Calu3 (cell line): ENCODE measurements at regions not wholly inside any gene's neighbourhood (a gene's known extent, or its start where the extent isn't known, plus 50 kb on each side); places are given as distances from the start of the nearest gene placed in this dataset.
"Not testable (repeated sequence)": the region's sequence is repeated elsewhere in the genome, so short reads cannot be mapped to it uniquely, and the experiment has no call there.

ENCODE experiments used
- BruUV-seq: library from RNA; stranded (reverse); fragments of 400-500 nt; replicated peaks from 2 replicates; lab custom pipeline; 2021; lab: Mats Ljungman, UMichigan
- CTCF ChIA-PET: fragments of 300-600 bp; sonication (Branson Sonifier 250); formaldehyde crosslinking; loops from one replicate; lab custom pipeline; 2022; ENCODE audit warnings: antibody characterized with exemption; lab: Charles Lee
- DNase-seq: peaks from one replicate; pipeline ENCODE4 v3.0.0; 2022
- H3K27ac Mint-ChIP-seq: one replicate; pipeline ENCODE4 v1.8.0; 2022; ENCODE audit warnings: mixed read lengths; ENCODE audit not compliant: unreplicated experiment
- H3K27me3 Mint-ChIP-seq: one replicate; pipeline ENCODE4 v1.8.0; 2022; ENCODE audit warnings: mixed read lengths; ENCODE audit not compliant: unreplicated experiment
- H3K36me3 Mint-ChIP-seq: one replicate; pipeline ENCODE4 v1.8.0; 2022; ENCODE audit warnings: mild to moderate bottlenecking, moderate library complexity, mixed read lengths; ENCODE audit not compliant: insufficient read depth, unreplicated experiment
- H3K4me1 Mint-ChIP-seq: one replicate; pipeline ENCODE4 v1.8.0; 2022; ENCODE audit warnings: mild to moderate bottlenecking, low read depth, mixed read lengths; ENCODE audit not compliant: unreplicated experiment
- H3K4me3 Mint-ChIP-seq: one replicate; pipeline ENCODE4 v1.8.0; 2022; ENCODE audit warnings: mild to moderate bottlenecking, low read depth, moderate library complexity, mixed read lengths; ENCODE audit not compliant: unreplicated experiment
- H3K9me3 Mint-ChIP-seq: one replicate; pipeline ENCODE4 v1.8.0; 2022; ENCODE audit warnings: low read depth, mixed read lengths; ENCODE audit not compliant: unreplicated experiment
- CTCF ChIP-seq: fragments of 200-600 bp; IDR thresholded peaks from one replicate; pipeline ENCODE4 v1.8.0; 2022; ENCODE audit warnings: antibody characterized with exemption; ENCODE audit not compliant: unreplicated experiment
- intact Hi-C: fragments of 100-400 bp; cut with micrococcal nuclease; formaldehyde crosslinking; loops from one replicate; pipeline ENCODE4 v1.10.0; 2022; ENCODE audit not compliant: unreplicated experiment

GRCh38 chr22:49390954-49391353 is 436.7 kb downstream of the BRD1 start:
- no peak for TF ChIP-seq CTCF
- no peaks in the 10 kb centered on the region for H3K4me1 Mint-ChIP-seq
- H3K27me3 Mint-ChIP-seq = no peaks in the 10 kb centered on the region
- H3K9me3 Mint-ChIP-seq = peaks cover 20% of the 10 kb centered on the region
- intact Hi-C loops = no loop called here
- BruUV-seq = no TSS peak
- H3K36me3 Mint-ChIP-seq = peaks cover 4% of the 10 kb centered on the region
- no peak for DNase-seq
- CTCF ChIA-PET = no interaction called here
- H3K4me3 Mint-ChIP-seq = no peak overlapping the region
- H3K27ac Mint-ChIP-seq = no peak overlapping the region

GRCh38 chr22:49383909-49384308 is 443.8 kb downstream of the BRD1 start:
- H3K4me3 Mint-ChIP-seq, DNase-seq, BruUV-seq, intact Hi-C loops, H3K36me3 Mint-ChIP-seq, H3K27ac Mint-ChIP-seq, H3K4me1 Mint-ChIP-seq: not testable (repeated sequence)
- H3K9me3 Mint-ChIP-seq = peaks cover 11% of the 10 kb centered on the region
- CTCF ChIA-PET = interaction anchor here (0.7 kb wide), 1 partner anchor 229 kb away, joined by 4 read pairs; no protein-coding TSS in a partner anchor
- peaks cover 32% of the 10 kb centered on the region for H3K27me3 Mint-ChIP-seq

- CTCF ChIA-PET = interaction anchor here (0.6 kb wide), 1 partner anchor 554 kb away, joined by 4 read pairs; no protein-coding TSS in a partner anchor
- DNase-seq = no peak
- no TSS peak for BruUV-seq
- Mint-ChIP-seq H3K27me3 (peaks cover 47% of the 10 kb centered on the region), H3K9me3 (peaks cover 16% of the 10 kb centered on the region), H3K36me3 (no peaks in the 10 kb centered on the region), H3K4me1 (no peaks in the 10 kb centered on the region), H3K27ac (no peak overlapping the region), H3K4me3 (no peak overlapping the region)
- TF ChIP-seq CTCF = no peak
- intact Hi-C loops = no loop called here
Observed at GRCh38 chr22:49382451-49382735, 445.3 kb downstream of the BRD1 start.

- no peaks in the 10 kb centered on the region for H3K36me3 Mint-ChIP-seq
- BruUV-seq = no TSS peak
- peaks cover 52% of the 10 kb centered on the region for H3K27me3 Mint-ChIP-seq
- no peaks in the 10 kb centered on the region for H3K4me1 Mint-ChIP-seq
- H3K27ac Mint-ChIP-seq = no peak overlapping the region
- DNase-seq = no peak
- peaks cover 16% of the 10 kb centered on the region for H3K9me3 Mint-ChIP-seq
- CTCF ChIA-PET = interaction anchor here (0.6 kb wide), 1 partner anchor 554 kb away, joined by 4 read pairs; no protein-coding TSS in a partner anchor
- TF ChIP-seq CTCF = no peak
- H3K4me3 Mint-ChIP-seq = no peak overlapping the region
- intact Hi-C loops = no loop called here
Observed at GRCh38 chr22:49381595-49382450, 445.9 kb downstream of the BRD1 start.

GRCh38 chr22:49380828-49381114 is 446.9 kb downstream of the BRD1 start:
- intact Hi-C loops = no loop called here
- no peaks in the 10 kb centered on the region for H3K36me3 Mint-ChIP-seq
- no TSS peak for BruUV-seq
- H3K27ac Mint-ChIP-seq = no peak overlapping the region
- peaks cover 16% of the 10 kb centered on the region for H3K9me3 Mint-ChIP-seq
- no peak for DNase-seq
- H3K4me3 Mint-ChIP-seq = no peak overlapping the region
- H3K27me3 Mint-ChIP-seq = peaks cover 52% of the 10 kb centered on the region
- no peaks in the 10 kb centered on the region for H3K4me1 Mint-ChIP-seq
- CTCF ChIA-PET = no interaction called here
- TF ChIP-seq CTCF = no peak
